Dedifferentiated amniotic fluid mesenchymal stem cell (primary cell): ENCODE measurements at regions not wholly inside any gene's neighbourhood (a gene's known extent, or its start where the extent isn't known, plus 50 kb on each side); places are given as distances from the start of the nearest gene placed in this dataset.
"Not testable (repeated sequence)": the region's sequence is repeated elsewhere in the genome, so short reads cannot be mapped to it uniquely, and the experiment has no call there.

ENCODE experiments used
- DNase-seq: peaks from one replicate; pipeline ENCODE4 v3.0.0-alpha.2; 2016; ENCODE audit errors: extremely low spot score

DNA sequence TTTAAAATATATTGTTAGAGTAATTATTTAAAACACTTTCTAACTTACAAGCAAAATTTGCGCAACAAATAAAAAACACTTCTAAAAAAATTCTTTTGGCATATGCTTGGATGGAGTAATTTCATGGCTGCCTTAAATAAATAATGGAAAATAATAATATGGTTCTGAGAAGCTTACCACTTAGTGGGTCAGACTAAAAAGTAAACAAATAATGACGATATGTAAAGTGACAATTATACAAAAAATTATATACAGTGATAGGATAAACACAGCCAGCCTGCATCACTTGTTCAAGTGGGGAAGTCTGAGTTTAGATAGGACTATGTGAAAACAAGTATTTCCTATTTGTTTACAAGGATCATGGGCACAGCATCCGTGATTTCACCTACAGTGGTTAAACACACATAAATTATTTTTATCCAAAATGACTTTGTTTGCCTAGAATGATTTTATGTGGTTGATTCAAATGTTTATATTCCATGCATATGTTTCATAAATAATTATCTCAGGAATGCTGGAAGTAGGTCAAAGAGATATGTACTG is 141.7 kb upstream of the SEMA3D start:
- DNase-seq = no peak

DNA sequence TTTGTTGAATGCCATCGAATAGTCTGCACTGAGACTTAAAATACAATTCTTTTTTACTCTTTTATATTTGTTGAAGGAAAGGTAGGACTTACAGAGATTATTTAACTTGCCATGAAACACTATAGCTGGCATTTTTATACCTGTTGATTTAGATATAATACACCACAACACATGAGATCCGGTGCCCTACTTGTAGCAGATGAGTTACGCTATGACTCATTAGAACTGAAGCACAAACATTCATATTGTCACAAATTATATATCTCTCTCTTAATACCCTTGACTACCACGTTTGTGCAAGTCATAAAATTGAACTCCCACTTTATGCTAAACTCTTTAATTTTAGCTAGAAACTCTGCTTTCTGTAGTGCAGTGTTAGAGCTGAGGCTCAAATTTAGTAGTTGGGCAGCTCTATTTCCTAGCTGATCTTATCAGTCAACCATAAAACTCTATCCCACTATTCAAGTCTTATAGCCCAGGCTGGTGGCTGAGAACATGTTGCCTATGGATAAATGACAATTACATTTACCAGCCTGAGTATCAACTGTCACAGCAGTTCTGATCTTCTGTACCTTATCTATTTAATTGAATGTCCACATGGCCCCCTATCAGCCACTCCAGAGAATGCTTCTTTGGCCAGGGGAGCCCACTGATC is 137.4 kb upstream of the SEMA3D start:
- no peak for DNase-seq

DNA sequence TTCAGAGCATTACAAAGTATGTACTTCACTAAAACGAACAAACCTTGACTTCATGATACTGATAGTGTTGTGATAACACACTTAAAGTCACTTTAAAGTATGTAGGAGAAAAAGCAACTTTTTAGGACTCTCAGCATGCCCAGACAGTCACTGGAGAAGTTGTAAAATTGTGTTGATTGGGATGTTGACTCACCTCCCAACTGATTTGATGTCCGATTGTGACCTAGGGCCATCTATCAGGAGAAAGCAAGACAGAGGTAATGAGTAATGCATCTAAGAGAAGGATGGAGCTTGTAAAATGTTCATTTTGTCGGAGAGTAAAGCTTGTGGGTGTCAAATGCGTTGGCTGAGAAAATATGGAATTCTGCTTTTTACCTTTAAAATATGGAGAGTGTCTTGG is 135.4 kb upstream of the SEMA3D start:
- no peak for DNase-seq

DNA sequence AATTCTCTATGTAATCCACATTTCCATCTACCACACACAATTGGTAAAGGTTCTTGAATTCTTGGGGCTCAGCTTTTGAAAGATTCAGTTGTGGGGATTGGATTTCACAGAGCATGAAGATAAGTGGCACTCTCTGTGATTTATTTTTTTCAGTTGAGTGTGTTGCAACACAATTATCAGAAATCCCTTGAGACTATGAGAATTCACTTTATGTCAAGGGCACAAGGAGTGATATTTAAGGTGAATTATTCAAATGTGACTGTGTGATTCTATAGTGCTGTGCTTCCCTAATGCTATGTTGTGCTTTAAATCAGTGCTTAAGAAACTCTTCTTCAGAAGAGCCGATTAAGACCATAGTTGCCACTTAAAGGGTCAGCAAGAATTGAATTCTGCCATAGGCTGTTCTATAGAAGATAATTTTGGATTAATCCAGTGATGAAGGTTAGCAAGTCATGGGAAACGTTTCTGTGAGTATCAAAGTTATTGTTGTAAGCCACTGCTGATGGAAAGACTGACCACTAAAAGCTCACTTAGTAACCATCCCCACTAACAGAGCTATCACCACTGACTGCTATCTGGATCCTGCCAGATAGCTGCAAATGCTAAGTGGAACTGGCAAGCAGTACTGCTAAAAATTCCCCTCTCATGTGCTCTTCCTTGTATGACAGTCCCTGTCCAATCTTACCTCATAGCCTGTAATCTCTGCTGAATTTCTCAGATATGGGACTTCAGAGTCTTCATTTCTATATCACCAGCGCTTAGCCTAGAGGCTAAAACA is 134.0 kb upstream of the SEMA3D start:
- no peak for DNase-seq

DNA sequence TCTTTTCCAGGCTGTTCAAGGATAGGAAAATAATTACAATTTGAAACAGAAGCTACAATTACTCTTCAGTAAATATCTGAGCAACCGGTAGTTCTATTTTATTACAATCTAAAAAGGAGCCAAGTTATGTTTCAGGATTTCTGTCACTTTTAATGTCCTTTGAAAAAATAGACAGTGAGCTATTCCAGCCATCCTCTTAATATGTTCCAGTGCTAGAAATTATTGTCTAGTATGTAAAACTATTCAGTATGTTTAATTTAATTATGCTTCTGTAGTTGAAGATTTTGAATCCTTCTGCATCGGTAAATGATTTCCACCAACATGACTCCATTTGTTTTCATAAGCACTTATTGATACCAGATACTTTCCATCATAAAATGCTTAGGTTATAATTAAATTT is 129.6 kb upstream of the SEMA3D start:
- no peak for DNase-seq

DNA sequence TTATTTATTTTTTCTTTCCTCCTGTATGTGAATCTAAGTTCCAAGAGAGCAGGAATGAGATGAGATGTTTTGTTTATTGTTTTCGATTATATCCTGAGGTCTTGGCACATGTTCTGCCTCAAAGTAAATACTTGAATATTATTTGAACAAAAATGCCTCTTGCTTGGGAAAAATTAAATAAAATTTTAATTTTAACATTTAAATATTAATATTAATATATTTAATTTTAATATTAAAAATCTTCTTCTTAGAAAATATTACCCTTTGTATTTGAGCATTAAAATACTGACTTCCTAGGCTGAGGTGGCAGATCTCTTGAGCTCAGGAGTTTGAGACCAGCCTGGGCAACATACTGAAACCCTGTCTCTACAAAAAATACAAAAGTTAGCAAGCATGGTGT is 123.4 kb upstream of the SEMA3D start:
- DNase-seq = no peak

DNA sequence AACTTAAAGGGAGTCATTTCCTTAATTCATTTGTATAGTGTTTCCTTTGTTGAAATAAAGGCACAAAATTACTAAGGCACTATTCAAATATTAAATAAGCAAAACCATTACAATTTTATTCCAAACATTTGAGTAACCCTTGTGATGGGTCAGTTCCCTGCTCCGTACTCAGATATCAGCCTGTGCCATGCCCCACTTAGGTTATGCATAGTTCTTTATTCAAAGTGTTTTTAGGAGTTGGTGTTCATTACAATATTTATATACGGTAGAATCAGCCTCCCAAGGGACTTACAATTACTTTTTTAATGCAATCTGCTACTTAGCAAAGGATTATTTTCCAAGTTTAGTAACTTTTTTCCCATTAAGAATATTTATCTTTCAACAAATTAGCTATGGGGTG is 119.3 kb upstream of the SEMA3D start:
- no peak for DNase-seq

DNA sequence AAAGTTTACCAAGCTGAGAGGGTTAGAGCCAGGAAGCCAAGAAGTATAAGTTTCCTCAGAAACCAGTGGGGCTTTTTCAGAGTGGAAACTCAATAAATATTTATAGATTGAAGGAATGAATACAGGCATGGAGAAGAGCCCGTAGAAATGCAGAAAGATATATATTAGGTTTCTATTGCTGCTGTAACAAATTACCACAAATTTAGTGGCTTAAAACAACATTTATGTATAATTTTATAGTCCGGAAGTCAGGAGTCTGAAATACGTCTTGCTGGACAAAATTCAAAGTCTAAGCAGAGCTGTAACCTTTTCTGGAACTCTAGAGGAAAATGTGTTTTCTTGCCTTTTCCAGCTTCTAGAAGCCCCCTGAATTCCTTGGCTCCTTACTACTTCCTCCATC is 107.3 kb upstream of the SEMA3D start:
- no peak for DNase-seq

DNA sequence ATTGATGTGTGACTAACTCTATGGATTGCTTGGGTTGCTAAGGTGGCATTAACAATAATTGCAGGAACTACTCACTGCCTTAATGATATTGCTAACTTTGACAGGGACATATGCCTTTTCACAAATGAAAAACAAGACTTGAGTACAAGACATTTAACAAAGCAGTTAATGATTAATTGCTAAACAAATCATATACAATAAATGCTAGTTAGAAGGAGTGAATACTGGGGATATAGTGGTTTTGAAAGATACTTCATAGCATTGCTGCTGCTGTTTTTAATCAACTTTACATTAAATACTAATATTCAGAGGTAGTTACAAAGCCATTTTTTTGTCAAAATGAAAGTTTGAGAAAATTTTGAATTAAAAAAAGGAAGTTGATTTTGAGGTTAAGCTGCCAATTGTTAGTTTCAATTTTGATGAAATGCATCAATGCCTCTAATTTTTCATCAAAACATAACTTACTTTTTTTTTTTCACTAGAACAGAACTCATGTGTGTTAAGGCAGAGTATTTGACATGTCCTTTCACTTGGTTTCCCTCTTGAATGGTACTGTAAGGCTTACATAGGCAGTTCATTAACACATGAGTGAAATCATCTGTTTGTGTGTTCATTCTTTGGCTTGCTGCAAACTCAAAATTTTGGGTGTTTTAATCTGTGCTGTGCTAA is 106.2 kb upstream of the SEMA3D start:
- no peak for DNase-seq

DNA sequence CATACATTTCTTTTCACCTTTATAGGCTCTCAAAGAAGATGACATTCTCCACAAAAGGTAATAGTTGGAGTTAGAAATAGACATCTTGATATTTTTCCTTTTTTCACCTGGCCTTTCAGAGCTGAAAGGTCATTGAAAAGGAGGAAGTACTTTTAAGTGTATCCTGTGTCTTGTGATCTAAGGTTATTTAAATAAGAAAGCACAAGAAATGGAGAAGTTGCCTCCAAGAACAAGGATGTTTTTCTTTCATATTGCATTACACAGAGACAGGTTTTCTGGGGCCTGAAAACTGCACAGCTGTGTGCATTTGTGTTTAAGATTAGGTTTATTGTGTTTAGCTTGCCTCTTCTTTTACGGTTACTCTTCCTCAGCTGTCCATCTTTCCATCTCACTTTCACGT is 103.4 kb upstream of the SEMA3D start:
- no peak for DNase-seq

DNA sequence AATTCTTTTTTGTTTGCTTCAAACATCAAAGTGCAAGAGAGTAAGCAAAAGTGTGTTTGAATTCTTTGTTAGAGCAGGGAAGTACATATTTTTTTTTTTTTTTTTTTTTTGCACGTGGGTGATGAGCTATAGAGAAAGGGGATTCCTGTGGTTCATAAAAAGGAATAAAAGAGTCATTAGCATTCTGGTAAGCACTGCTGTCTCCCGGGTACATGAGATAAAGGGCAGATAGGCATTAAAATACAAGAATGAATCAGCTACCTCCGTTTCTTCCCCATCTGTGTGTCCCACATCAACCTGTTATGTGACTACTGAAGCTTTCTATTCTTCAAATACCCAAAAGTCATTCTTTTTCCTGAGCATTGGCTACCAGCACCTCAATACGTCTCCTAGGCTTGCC is 102.4 kb upstream of the SEMA3D start:
- DNase-seq = no peak

DNA sequence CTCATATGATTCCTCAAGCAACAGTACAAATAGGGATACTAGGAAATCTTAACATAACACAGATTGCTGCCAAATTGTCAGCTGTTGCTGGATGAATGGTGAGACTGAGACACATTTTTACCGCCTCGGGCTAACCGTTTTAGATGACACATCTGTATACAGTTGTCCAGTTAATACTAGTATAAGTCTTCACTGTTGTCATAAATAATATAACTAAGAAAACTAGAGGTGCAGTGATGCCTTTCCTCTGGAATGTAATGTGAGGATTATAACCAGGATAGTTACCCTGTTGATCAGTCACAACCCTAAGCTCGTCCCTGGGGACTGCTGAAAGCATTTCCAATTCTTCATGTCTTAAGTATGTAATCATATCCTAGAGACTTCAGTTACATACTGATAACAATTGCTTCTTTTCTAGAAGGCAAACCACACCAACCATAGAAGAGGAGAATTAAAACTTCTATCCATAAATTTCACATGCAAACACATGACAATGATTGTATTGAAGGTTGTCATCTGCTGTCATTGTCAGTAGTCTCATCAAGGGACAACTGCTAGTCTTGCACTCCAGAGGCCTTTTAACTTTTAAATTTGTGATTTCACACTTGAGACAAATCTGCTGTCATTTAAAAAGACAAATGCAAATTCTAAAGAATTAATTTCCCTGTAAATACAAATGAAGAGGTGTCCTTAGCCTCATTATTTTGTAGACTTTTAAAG is 100.4 kb upstream of the SEMA3D start:
- DNase-seq = peak; percentile 76

DNA sequence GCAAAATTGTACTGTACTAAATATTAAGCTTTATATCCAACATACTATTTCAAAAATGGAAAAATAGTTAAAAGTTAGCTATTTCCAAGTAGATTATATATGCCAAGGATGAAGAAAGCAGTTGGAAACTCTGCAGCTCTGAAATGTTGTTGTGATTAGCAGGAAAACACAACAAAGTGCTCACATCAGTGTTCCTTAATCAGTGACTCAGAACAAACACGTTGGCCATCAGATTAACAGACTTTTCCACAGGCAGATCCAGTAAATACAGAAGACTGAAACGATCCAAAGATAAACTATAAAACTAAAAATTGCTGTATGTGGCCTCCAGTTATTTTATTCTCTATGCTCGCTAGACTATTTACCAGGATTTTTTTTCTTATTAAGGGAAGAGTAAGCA is 99.6 kb upstream of the SEMA3D start:
- no peak for DNase-seq

DNA sequence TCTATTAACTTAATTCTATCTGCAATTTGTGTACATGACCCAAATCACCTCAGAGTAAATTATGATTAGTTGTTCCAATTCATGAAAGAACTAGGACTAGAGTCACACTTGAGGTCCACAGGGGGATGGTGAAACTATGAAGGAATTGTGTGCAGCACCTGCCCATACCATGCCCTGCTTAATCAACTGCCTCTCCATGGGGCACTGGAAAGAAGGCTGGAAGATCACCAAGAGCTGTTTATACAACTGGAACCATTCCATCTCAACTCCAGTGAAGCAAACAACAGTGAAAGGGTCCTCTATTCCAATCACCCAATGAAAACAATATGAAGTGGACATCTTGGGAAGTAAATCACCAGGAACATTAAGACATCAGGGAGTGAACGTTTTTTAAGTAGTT is 98.7 kb upstream of the SEMA3D start:
- DNase-seq = no peak

DNA sequence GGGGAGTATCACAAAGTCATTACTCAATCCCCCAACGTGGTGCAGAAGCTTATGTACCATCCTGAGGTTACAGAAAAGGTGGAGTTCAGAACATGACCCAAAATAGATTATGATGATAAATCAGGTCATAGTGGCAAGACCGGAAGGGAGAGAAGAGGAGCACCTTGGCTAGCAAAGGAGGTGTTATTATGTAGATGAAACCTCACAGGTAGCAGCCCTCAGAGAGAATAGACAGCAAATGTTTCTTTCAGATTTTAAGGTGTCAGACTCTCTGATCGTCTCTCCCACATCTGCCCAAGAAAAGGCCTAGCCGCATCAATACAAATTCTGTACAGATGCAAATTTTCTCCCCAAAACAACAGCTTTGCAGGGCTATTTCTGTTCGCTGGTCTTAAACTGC is 88.3 kb upstream of the SEMA3D start:
- no peak for DNase-seq

DNA sequence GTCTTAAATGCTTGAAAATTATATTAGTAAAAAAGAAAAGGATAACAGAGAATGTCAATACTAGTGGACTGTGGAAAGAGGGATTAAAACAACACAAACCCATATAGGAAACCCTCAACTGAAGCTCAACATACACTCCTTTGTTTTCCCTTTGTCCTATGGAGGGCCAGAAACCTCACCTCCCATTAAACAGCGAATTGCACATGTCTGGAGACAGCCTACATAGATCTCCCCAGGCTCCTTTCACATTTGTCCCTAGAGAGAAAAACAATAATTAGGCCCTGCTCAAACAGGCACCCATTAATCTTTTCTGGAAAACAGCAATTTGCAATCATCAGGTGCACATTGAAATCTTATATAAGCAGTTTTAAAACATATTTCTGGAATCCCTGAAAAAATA is 87.6 kb upstream of the SEMA3D start:
- DNase-seq = no peak

DNA sequence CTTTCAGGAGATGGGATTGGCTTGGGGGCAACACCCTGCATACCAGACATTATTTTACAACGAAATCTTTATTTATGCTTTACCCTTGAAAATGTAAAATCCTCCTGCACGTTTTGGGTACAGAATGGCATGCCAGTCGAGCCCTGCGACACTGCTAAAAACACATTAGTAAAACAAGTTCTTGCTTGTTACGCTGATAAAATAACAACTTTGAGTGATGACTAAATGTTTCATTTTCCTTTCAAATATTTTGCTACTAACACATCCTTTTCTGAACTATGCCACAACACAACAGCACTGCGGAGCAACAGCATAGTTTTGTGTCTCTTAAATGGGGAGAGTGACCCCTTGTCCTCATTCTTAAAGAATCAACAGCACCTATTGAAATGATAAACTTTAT is 76.0 kb upstream of the SEMA3D start:
- DNase-seq = peak; percentile 17

DNA sequence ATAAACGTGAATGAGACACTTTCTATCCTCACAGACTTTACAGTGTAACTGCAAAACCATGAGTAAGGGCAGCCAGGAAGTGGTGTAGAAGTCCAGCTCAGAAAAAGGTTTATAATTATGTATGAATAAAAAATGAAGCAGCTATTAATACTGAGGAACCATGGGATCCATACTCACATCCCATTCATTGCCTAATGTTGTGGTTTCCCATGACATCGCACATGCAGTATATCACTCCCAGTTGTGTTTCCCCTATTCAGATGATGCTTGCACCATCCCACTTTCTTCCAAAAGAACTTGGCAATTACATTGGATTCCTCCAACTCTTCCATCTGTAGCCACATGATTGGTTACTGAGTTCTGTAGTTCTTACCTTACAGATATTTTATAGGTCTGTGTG is 74.5 kb upstream of the SEMA3D start:
- DNase-seq = no peak

DNA sequence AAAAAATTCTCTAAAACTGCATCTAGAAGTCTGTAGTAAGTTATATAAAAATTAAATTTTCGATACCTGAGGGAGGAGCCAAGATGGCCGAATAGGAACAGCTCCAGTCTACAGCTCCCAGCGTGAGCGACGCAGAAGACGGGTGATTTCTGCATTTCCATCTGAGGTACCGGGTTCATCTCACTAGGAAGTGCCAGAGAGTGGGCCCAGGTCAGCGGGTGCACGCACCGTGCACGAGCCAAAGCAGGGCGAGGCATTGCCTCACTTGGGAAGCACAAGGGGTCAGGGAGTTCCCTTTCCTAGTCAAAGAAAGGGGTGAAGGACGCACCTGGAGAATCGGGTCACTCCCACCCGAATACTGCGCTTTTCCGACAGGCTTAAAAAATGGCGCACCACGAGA is 62.9 kb upstream of the SEMA3D start:
- DNase-seq = not testable (repeated sequence)

DNA sequence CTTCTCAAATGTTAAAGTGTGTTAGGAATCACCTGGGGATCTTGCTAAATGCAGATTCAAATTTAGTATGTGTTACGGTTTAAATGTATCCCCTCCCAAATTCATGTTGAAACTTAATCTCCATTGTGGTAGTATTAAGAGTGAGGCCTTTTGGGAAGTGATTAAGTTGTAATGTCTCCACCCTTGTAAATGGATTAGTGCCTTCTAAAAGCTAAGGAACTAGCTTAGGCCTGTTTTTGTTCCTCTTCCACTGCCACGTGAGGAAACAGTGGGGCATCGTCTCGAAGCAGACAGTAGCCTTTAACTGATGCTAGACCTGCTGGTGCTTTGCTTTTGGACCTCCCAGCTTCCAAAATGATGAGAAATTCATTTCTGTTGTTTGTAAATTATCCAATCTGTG is 52.3 kb upstream of the SEMA3D start:
- DNase-seq = no peak

DNA sequence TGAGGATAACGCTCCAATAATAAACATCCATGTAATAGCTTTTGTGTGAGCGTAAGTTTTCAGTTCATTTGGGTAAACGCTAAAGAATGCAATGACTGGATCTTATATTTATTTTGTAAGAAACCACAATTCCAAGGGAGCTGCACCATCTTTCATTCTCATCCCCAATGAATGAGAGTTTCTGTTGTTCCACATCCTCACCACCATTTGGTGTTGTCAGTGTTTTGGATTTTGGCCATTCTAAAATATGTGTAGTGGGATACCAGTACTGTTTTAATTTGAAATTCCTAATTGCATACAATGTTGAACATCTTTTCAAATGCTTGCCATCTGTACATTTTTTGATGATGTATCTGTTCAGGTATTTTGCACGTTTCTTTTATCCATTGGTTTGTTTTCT is 50.9 kb upstream of the SEMA3D start:
- DNase-seq = peak; percentile 41
